ENCODE measurements at regions not wholly inside any gene's neighbourhood (a gene's known extent, or its start where the extent isn't known, plus 50 kb on each side); places are given as distances from the start of the nearest gene placed in this dataset.
A peak's percentile ranks its signal among the peaks of the same experiment; 100 is the strongest.

- no peak for TF ChIP-seq CTCF (IDR thresholded peaks at IDR 0.05; ENCODE audit: unreplicated experiment)
- H3K27ac Mint-ChIP-seq (ENCODE audit: low read depth, unreplicated experiment): no peak overlapping the region
- no peaks in the 10 kb centered on the region for H3K9me3 Mint-ChIP-seq (ENCODE audit: unreplicated experiment)
- no TSS peak for BruUV-seq (replicated peaks)
- peaks cover 4% of the 10 kb centered on the region for H3K4me1 Mint-ChIP-seq (ENCODE audit: insufficient read depth, unreplicated experiment)
- CTCF ChIA-PET: interaction anchor here (0.6 kb wide), 1 partner anchor 114 kb away, joined by 3 read pairs; no protein-coding TSS in a partner anchor
- DNase-seq (ENCODE audit: unreplicated experiment): no peak
- no peaks in the 10 kb centered on the region for H3K27me3 Mint-ChIP-seq (ENCODE audit: insufficient read depth, unreplicated experiment)
- POLR2A ChIA-PET: interaction anchor here (1.4 kb wide), 1 partner anchor 56 kb away, joined by 4 read pairs; no protein-coding TSS in a partner anchor
- intact Hi-C loops (cut with micrococcal nuclease): no loop called here
- no peak overlapping the region for H3K4me3 Mint-ChIP-seq (ENCODE audit: unreplicated experiment)
- peaks cover 6% of the 10 kb centered on the region for H3K36me3 Mint-ChIP-seq (ENCODE audit: insufficient read depth, unreplicated experiment)
These were observed 229.3 kb downstream of the CDCA7 start for GRCh38 chr2:173584000-173584399.

DNA sequence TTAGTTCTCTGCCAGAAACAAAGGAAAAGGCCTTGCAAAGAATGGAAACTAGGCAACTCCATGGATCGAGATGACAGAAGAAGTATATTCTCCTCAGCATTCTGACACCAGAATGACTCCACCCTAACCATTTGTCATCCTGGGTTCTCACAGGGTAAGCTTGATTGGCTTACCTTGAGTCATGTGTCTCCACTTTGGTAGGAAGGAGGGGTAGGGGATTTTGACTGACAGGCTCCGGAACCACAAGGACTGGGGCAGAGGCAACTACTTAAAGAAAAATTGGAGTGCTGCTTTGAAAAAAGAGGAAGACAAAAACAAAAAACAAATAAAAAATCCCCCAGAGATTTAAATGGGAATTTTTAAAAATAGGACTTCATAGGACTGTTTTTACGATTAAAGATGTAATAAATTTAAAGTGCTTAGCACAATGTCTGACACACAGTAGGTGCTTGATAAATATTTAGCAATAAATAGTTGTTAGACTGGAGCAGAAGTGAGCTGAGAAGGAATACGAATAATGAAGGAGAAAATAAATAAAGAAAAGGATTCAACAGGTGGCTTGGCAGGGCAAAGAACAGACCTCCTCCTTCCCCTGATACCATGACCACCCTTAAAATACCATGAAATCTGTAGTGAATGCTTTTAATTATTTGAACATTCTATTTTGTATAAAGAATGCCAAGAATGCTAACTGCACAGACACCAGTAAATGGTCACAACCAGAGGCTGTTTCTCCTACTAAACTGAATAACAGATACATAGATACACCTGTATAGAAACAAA is 230.2 kb downstream of the CDCA7 start:
- intact Hi-C loops (cut with micrococcal nuclease): no loop called here
- Mint-ChIP-seq H3K27me3 (ENCODE audit: insufficient read depth, unreplicated experiment) (no peaks in the 10 kb centered on the region), H3K4me3 (ENCODE audit: unreplicated experiment) (no peak overlapping the region), H3K36me3 (ENCODE audit: insufficient read depth, unreplicated experiment) (peaks cover 6% of the 10 kb centered on the region), H3K9me3 (ENCODE audit: unreplicated experiment) (no peaks in the 10 kb centered on the region), H3K27ac (ENCODE audit: low read depth, unreplicated experiment) (no peak overlapping the region), H3K4me1 (ENCODE audit: insufficient read depth, unreplicated experiment) (peaks cover 12% of the 10 kb centered on the region)
- ChIA-PET CTCF (interaction anchor here (0.6 kb wide), 1 partner anchor 451 kb away, joined by 3 read pairs; no protein-coding TSS in a partner anchor), POLR2A (no interaction called here)
- DNase-seq (ENCODE audit: unreplicated experiment): no peak
- BruUV-seq (replicated peaks): no TSS peak
- TF ChIP-seq CTCF (IDR thresholded peaks at IDR 0.05; ENCODE audit: unreplicated experiment): no peak

GRCh38 chr2:173588931-173589369 is 234.3 kb downstream of the CDCA7 start:
- peak; percentile 35 for DNase-seq (ENCODE audit: unreplicated experiment)
- Mint-ChIP-seq H3K27me3 (ENCODE audit: insufficient read depth, unreplicated experiment) (no peaks in the 10 kb centered on the region), H3K4me1 (ENCODE audit: insufficient read depth, unreplicated experiment) (peaks cover 28% of the 10 kb centered on the region)

More at GRCh38 chr2:173588931-173589369, 234.3 kb downstream of the CDCA7 start:
- no TSS peak for BruUV-seq (replicated peaks)
- ChIA-PET POLR2A (interaction anchor here (0.6 to 2.4 kb wide), 9 partner anchors 47 to 374 kb away, joined by 3 to 32 read pairs (median 4); no protein-coding TSS in a partner anchor), CTCF (no interaction called here)
- Mint-ChIP-seq H3K27ac (ENCODE audit: low read depth, unreplicated experiment) (no peak overlapping the region), H3K4me3 (ENCODE audit: unreplicated experiment) (no peak overlapping the region), H3K9me3 (ENCODE audit: unreplicated experiment) (peaks cover 7% of the 10 kb centered on the region), H3K36me3 (ENCODE audit: insufficient read depth, unreplicated experiment) (peaks cover 6% of the 10 kb centered on the region)
- TF ChIP-seq CTCF (IDR thresholded peaks at IDR 0.05; ENCODE audit: unreplicated experiment): no peak
- intact Hi-C loops (cut with micrococcal nuclease): no loop called here
